Breast epithelium (tissue), 4 donors: ENCODE measurements at regions not wholly inside any gene's neighbourhood (a gene's known extent, or its start where the extent isn't known, plus 50 kb on each side); places are given as distances from the start of the nearest gene placed in this dataset.

ENCODE experiments used
- DNase-seq, 2 donors: peaks; one replicate each; pipeline ENCODE4 v3.0.0-alpha.2; 2019; ENCODE audit warnings: low spot score in 2 of 2
- H3K27ac ChIP-seq, 2 donors: fragments of 200-600 bp; sonication (generic) in 1 of 2; one replicate each; pipeline ENCODE4 v1.5.1; 2016 to 2019; ENCODE audit warnings: mild to moderate bottlenecking in 1 of 2
- H3K27me3 ChIP-seq, 2 donors: fragments of 200-600 bp; sonication (generic) in 1 of 2; one replicate each; pipeline versions ENCODE4 v1.5.1 to v1.6.0; 2017 to 2019; ENCODE audit warnings: control low read depth in 1 of 2, mild to moderate bottlenecking in 1 of 2
- H3K36me3 ChIP-seq: fragments of 200-600 bp; one replicate; pipeline ENCODE4 v1.5.1; 2019
- H3K4me1 ChIP-seq, 2 donors: fragments of 200-600 bp; sonication (generic); one replicate each; pipeline ENCODE4 v1.5.1; 2016 to 2019; ENCODE audit warnings: control low read depth in 1 of 2
- H3K4me3 ChIP-seq, 3 donors: fragments of 200-600 bp; sonication (generic); 1 replicate in 2 of 3; 2 replicates in 1 of 3; pipeline ENCODE4 v1.5.1; 2016 to 2019; ENCODE audit warnings: mild to moderate bottlenecking in 3 of 3, moderate library complexity in 2 of 3
- H3K9me3 ChIP-seq, 2 donors: fragments of 200-600 bp; sonication (generic) in 1 of 2; one replicate each; pipeline ENCODE4 v1.5.1; 2016 to 2019; ENCODE audit warnings: control low read depth in 1 of 2
- CTCF ChIP-seq, 3 donors: fragments of 450-650 bp; IDR thresholded peaks; one replicate each; pipeline ENCODE4 v1.5.1; 2016 to 2017; ENCODE audit warnings: antibody characterized with exemption in 3 of 3, mild to moderate bottlenecking in 3 of 3, moderate library complexity in 3 of 3
- POLR2A ChIP-seq: fragments of 450-650 bp; IDR thresholded peaks from one replicate; pipeline ENCODE4 v1.6.1; 2016; ENCODE audit warnings: antibody characterized with exemption, mild to moderate bottlenecking, moderate library complexity
- POLR2AphosphoS5 ChIP-seq, 3 donors: sonication (generic); formaldehyde crosslinking; IDR thresholded peaks; one replicate each; pipeline ENCODE4 v1.6.1; 2017; ENCODE audit warnings: antibody characterized with exemption in 3 of 3
- intact Hi-C: fragments of 100-400 bp; cut with DNase I; formaldehyde crosslinking; loops from one replicate; pipeline ENCODE4 v1.15.1; 2023; ENCODE audit warnings: low total_unique reads

GRCh38 chr22:49503896-49504521 lies 323.7 kb downstream of the BRD1 start:
- Histone ChIP-seq H3K27ac (no peak overlapping the region), H3K36me3 (no peaks in the 10 kb centered on the region), H3K4me1 (no peaks in the 10 kb centered on the region), H3K27me3 (peaks cover 0 to 5% of the 10 kb centered on the region in 2 donors), H3K9me3 (no peaks in the 10 kb centered on the region), H3K4me3 (no peak overlapping the region)
- no peak for TF ChIP-seq CTCF (IDR thresholded peaks at IDR 0.05)
- no peak for TF ChIP-seq POLR2A
- no peak for TF ChIP-seq POLR2AphosphoS5 (IDR thresholded peaks at IDR 0.05)
- DNase-seq: peak in 1 of 2 donors; percentile 28
- intact Hi-C loops: no loop called here

GRCh38 chr22:49503321-49503720 lies 324.4 kb downstream of the BRD1 start:
- no peaks in the 10 kb centered on the region for H3K9me3 ChIP-seq
- intact Hi-C loops: no loop called here

GRCh38 chr22:49502126-49502826 lies 325.4 kb downstream of the BRD1 start:
- no peaks in the 10 kb centered on the region for H3K4me1 ChIP-seq
- H3K27me3 ChIP-seq: peaks cover 0 to 5% of the 10 kb centered on the region in 2 donors
- no peak for DNase-seq
- H3K9me3 ChIP-seq: peaks cover 0 to 5% of the 10 kb centered on the region in 2 donors
- TF ChIP-seq POLR2A (no peak), CTCF (IDR thresholded peaks at IDR 0.05) (no peak), POLR2AphosphoS5 (IDR thresholded peaks at IDR 0.05) (no peak)
- no peak overlapping the region for H3K27ac ChIP-seq
- H3K4me3 ChIP-seq: no peak overlapping the region
- intact Hi-C loops: no loop called here
- no peaks in the 10 kb centered on the region for H3K36me3 ChIP-seq

More at GRCh38 chr22:49503321-49503720, 324.4 kb downstream of the BRD1 start:
- no peak for TF ChIP-seq POLR2AphosphoS5 (IDR thresholded peaks at IDR 0.05)
- no peak for DNase-seq
- Histone ChIP-seq H3K4me3 (no peak overlapping the region), H3K36me3 (no peaks in the 10 kb centered on the region), H3K27ac (no peak overlapping the region), H3K27me3 (peaks cover 0 to 5% of the 10 kb centered on the region in 2 donors), H3K4me1 (no peaks in the 10 kb centered on the region)

- no peak overlapping the region for H3K4me3 ChIP-seq
These were observed 326.7 kb downstream of the BRD1 start for GRCh38 chr22:49500942-49501395.

GRCh38 chr22:49500076-49500460 lies 327.6 kb downstream of the BRD1 start:
- Histone ChIP-seq H3K36me3 (no peaks in the 10 kb centered on the region), H3K4me3 (no peak overlapping the region), H3K27me3 (no peaks in the 10 kb centered on the region), H3K27ac (no peak overlapping the region), H3K4me1 (no peaks in the 10 kb centered on the region), H3K9me3 (peaks cover 0 to 7% of the 10 kb centered on the region in 2 donors)
- intact Hi-C loops: no loop called here
- TF ChIP-seq POLR2A (no peak), CTCF (IDR thresholded peaks at IDR 0.05) (no peak)
- DNase-seq: no peak

More at GRCh38 chr22:49500942-49501395, 326.7 kb downstream of the BRD1 start:
- Histone ChIP-seq H3K4me1 (no peaks in the 10 kb centered on the region), H3K9me3 (peaks cover 0 to 7% of the 10 kb centered on the region in 2 donors), H3K36me3 (no peaks in the 10 kb centered on the region), H3K27ac (no peak overlapping the region), H3K27me3 (peaks cover 0 to 1% of the 10 kb centered on the region in 2 donors)
- DNase-seq: no peak
- intact Hi-C loops: no loop called here
- TF ChIP-seq POLR2A (no peak), POLR2AphosphoS5 (IDR thresholded peaks at IDR 0.05) (no peak)

- intact Hi-C loops: no loop called here
- Histone ChIP-seq H3K4me3 (no peak overlapping the region), H3K4me1 (no peaks in the 10 kb centered on the region), H3K36me3 (no peaks in the 10 kb centered on the region), H3K27me3 (no peaks in the 10 kb centered on the region), H3K27ac (no peak overlapping the region), H3K9me3 (peaks cover 0 to 7% of the 10 kb centered on the region in 2 donors)
- TF ChIP-seq POLR2A (no peak), CTCF (IDR thresholded peaks at IDR 0.05) (no peak), POLR2AphosphoS5 (IDR thresholded peaks at IDR 0.05) (no peak)
- DNase-seq: no peak
These were observed 328.1 kb downstream of the BRD1 start for GRCh38 chr22:49499433-49500075.
